Breast epithelium (tissue), 3 donors: ENCODE measurements at regions not wholly inside any gene's neighbourhood (a gene's known extent, or its start where the extent isn't known, plus 50 kb on each side); places are given as distances from the start of the nearest gene placed in this dataset.

Experiments used
- CTCF ChIP-seq, 3 donors: fragments of 450-650 bp; IDR thresholded peaks; one replicate each; pipeline ENCODE4 v1.5.1; 2016 to 2017; ENCODE audit warnings: antibody characterized with exemption in 3 of 3, mild to moderate bottlenecking in 3 of 3, moderate library complexity in 3 of 3
- POLR2A ChIP-seq: fragments of 450-650 bp; IDR thresholded peaks from one replicate; pipeline ENCODE4 v1.6.1; 2016; ENCODE audit warnings: antibody characterized with exemption, mild to moderate bottlenecking, moderate library complexity

GRCh38 chr13:86355301-86355700 is 556.1 kb upstream of the SLITRK6 start:
- no peak for TF ChIP-seq POLR2A
- no peak for TF ChIP-seq CTCF (IDR thresholded peaks at IDR 0.05)
